Epithelial cell of esophagus (primary cell): ENCODE measurements at regions not wholly inside any gene's neighbourhood (a gene's known extent, or its start where the extent isn't known, plus 50 kb on each side); places are given as distances from the start of the nearest gene placed in this dataset.

ENCODE experiments used
- DNase-seq: peaks from one replicate; pipeline ENCODE4 v3.0.0; 2010; ENCODE audit warnings: low read depth
- H3K4me3 ChIP-seq: 2 replicates; pipeline ENCODE4 v1.5.1; 2011; ENCODE audit warnings: mild to moderate bottlenecking, low read length, control low read depth
- CTCF ChIP-seq: IDR thresholded peaks from 2 replicates; pipeline ENCODE4 v1.5.1; 2011; ENCODE audit warnings: low read depth, mild to moderate bottlenecking, low read length, control low read depth, inconsistent platforms; ENCODE audit not compliant: insufficient read depth; ENCODE audit errors: missing control alignments

- no peak for TF ChIP-seq CTCF
- no peak overlapping the region for H3K4me3 ChIP-seq
- DNase-seq, result no peak
These were observed 193.4 kb upstream of the HES1 start for GRCh38 chr3:193942516-193943055.

GRCh38 chr3:193943200-193943599, 192.7 kb upstream of the HES1 start:
- no peak for TF ChIP-seq CTCF
- DNase-seq, result no peak

GRCh38 chr3:193943851-193944517, 192.0 kb upstream of the HES1 start:
- H3K4me3 ChIP-seq, result no peak overlapping the region
- TF ChIP-seq CTCF, result no peak
- DNase-seq, result no peak

More at GRCh38 chr3:193943200-193943599, 192.7 kb upstream of the HES1 start:
- H3K4me3 ChIP-seq, result no peak overlapping the region

- peak; percentile 25 for DNase-seq
- no peak overlapping the region for H3K4me3 ChIP-seq
- no peak for TF ChIP-seq CTCF
These were observed 191.4 kb upstream of the HES1 start for GRCh38 chr3:193944518-193944884.

- no peak for DNase-seq
- TF ChIP-seq CTCF, result no peak
- no peak overlapping the region for H3K4me3 ChIP-seq
These were observed 190.8 kb upstream of the HES1 start for GRCh38 chr3:193945143-193945542.

- TF ChIP-seq CTCF, result no peak
- H3K4me3 ChIP-seq, result no peak overlapping the region
- peak; percentile 36 for DNase-seq
These were observed 189.0 kb upstream of the HES1 start for GRCh38 chr3:193946945-193947344.

GRCh38 chr3:193947596-193947995, 188.4 kb upstream of the HES1 start:
- no peak for DNase-seq
- no peak overlapping the region for H3K4me3 ChIP-seq
- no peak for TF ChIP-seq CTCF
